NCI-H2196 (cell line): ENCODE measurements at regions not wholly inside any gene's neighbourhood (a gene's known extent, or its start where the extent isn't known, plus 50 kb on each side); places are given as distances from the start of the nearest gene placed in this dataset.
A peak's percentile ranks its signal among the peaks of the same experiment; 100 is the strongest.

Experiments used
- DNase-seq: peaks from one replicate; lab custom pipeline; 2025; ENCODE audit not compliant: unreplicated experiment; lab: John Stamatoyannopoulos, UW

DNA sequence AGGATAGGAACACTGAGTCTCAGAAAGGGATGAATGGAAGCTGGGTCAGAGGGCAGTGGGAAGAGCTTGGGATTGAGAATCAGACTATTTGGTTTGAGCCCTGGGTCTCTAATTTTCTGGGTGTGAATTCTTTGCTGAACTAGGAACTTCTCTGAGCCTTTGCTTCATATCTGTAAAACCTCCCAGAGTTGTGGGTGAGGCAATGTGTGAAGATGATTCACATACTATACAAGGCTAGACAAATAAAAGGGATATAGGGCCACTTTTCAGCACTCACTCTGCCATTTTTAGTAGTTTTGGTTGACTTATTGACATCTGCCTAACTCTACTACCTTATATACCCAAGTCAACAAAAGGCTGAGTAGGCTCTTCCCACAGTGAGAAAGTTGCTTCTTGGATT, 77.7 kb upstream of the JUN start:
- no peak for DNase-seq

DNA sequence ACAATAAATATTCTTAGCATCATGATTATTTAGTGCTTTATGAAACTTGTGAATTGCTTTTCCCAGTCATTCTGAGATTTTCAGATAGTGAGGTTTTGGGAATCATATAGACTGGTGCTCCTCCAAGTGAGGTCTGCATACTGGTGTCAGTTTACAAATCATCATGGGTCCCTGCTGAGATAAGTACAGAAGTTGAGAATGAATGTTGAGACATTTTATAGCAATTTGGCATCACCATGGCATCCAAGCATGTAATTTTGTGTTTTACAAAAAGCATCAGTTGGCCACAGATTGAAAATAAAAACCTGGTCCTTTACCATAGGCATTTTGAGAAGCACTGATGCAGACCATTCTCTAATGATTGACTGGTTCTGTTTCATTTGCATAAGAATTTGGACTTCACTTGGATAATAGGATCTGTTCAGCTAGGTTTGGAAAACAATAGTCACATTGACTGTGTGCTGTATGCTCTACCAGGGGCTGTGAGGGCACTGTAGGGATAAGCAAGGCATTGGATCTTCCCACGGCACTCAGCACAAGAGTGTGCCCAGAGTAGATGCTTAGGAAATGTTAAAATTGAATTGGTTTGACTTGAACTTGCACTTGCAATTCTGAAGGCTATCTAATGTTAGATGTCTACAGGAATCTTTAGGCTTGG, 79.0 kb upstream of the JUN start:
- no peak for DNase-seq

DNA sequence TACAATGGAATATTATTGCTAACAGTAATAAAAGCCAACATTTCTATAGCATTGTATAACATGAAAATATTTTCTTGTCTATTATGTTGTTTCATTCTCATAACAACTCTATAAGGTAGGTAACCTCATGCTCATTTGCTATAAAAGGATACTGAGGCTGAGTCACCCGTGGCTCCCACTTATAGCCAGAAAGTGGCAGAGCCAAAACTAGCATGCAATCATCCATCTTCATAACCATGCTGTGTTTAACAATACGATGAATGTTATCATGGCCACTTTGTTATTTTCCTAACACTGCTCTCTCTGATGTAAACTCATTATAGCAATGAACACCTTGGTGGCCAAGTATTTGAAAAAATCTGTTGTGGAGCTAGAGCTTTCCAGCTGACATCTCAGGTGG, 80.8 kb upstream of the JUN start:
- no peak for DNase-seq

DNA sequence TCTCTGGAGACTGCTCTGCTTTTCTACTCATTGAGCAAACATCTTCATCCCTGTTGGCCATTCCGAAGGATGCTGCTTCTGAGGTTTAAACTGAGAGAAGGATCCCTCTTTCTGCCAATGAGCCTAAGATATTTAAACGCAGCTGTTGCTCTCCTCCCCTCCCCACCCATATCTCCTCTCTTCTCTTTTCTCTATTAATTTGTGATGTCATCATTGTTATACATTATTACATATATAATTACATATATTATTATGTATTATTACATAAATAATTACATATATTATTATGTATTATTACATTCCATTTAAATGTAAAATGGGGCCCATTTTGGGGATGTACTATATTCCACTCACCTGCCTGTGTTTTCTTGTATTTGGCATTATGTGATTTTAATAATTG, 82.7 kb upstream of the JUN start:
- no peak for DNase-seq

DNA sequence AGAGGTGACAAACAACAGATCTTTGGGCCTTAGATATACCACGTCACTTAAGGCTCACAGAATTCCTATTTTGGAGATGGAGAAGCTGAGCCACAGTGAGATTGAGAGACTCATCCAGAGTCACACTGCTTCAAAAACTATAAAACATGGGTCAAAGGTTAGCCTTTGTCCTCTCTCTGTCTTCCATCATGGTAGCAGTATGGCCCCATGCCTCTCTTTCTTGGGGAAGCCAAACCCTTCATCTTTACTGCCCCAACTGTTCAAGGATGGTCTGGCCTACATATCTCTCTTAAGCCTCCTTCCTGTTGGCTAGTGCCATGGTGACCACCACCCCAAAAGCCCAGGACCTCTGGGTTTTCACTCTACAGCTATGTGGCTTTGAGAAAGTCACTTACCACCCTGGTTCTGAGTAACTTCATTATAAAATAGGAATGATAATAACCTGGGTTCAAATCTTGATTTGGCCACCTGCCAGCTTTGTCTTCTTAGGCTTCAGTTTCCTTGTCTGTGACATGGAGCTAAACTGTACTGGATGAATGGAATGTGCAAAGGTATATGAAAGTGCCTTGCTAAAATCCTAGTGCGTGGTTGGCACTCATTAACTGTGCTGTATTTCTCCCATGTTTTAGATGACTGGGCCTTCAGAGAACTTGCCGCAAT, 85.9 kb upstream of the JUN start:
- no peak for DNase-seq

DNA sequence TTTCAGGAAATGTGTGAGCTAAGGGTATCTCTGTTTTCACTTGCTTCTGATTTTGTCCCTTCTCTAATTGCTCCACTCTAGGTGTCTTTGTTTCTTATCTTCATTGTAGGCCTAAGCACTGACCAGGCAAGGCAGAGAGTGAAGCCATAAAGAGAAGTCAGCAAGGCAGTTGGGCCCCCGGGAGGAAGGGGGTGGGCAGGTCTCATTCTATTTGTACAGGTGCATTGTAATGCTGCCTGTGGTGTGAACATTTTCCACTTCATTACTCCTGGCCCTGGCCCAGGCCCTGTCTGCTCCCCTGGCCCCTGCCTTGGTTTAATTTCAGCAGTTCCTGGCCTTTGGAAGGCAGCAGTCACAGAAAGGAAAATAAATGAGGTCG, 86.4 kb upstream of the JUN start:
- peak; percentile 89 for DNase-seq

DNA sequence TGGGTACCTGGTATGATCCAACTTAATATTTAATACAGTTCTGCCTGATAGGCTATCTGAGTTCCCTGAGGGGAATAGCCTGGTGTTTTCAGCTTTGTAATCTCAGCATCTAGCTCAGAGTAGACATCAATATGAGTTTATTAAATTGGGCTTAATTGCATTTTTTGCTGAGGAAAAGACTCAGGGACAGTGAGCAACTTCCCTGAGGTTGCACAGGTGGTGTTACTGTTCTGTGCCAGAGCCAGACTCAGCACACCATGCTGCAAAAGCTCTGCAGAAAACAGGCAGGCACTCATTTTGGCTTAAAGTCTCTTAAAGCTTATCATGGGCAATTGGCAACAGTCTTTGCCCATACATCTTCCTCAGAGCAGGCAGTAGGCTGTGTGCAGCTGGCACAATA, 90.5 kb upstream of the JUN start:
- DNase-seq = no peak

DNA sequence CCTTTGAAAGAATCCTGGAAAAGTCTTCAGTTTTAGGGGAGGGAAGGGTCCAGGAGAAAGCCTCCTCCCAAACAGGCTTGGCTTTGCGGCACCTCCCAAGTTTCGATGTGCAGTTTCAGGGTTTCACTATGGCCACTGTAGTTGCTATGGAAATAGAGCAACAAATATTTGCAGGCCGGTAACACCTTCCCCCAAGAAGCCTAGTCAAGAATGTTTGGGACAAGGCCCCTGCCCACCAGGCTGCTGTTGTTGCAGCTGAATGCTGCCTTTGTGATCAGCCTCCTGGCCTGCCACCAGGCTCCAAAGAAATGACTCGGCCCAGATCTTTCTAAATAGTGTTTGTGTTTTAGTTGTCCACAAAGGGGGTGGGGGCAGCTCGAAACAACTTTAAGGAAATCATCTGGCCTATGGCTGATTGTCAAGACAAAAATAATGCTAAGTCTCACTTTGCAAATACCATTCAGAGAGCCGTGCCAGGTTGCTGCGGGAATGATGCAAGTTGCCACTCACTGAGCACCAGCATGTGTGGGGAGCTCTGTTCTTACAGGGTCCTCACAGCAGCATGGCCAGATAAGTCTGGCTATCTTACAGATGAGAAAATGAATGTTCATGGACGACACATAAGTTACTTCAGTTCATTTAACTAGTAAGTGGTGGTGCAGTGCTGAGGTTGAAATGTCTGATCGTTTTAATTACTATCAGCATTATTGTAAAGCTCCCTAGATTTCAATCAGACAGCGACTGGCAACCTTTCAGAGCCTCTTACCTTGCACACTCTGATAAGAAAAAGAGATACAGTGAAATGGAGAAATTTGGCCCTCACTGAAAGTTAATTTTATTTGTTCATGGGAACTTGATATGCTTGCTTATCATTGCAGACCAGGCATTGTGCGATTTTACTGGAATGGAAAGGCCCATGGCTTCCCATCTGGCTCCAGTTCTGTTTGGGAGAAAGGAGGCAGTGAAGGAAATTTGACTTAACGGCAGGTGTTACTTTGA, 91.2 kb upstream of the JUN start:
- peak; percentile 91 for DNase-seq

DNA sequence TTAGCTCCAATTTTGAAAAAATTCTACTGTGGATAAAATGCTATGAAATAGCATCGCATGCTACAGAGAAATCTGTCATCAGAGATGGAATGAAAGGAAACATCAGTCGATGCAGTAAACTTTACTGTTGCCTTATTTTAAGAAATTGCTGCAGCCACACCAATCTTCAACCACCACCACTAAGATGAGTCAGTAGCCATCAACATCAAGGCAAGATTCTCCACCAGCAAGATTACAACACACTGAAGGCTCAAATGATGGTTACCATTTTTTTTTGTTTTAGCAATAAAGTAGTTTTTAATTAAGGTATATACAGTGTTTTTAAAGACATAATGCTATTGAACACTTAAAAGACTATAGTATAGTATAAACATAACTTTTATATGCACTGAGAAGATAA, 95.6 kb upstream of the JUN start:
- DNase-seq = no peak

DNA sequence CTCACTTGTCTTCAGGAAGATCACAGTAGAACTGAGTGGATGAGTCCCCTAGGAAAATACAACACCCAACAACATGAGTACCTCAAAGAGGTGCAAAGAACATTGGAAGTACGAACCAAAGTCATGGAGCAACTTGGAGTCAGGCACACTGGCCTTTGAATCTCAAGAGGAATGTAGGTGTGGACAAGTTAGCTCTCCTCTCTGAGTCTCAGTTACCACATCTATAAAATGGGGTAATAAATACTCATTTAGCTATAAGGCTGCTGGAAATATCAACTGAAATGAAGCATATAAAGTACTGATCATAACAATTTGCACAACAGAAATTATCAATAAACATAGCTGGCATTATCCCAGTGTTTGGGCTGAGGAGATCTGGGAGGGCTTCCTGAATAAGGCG, 96.7 kb upstream of the JUN start:
- DNase-seq = no peak

DNA sequence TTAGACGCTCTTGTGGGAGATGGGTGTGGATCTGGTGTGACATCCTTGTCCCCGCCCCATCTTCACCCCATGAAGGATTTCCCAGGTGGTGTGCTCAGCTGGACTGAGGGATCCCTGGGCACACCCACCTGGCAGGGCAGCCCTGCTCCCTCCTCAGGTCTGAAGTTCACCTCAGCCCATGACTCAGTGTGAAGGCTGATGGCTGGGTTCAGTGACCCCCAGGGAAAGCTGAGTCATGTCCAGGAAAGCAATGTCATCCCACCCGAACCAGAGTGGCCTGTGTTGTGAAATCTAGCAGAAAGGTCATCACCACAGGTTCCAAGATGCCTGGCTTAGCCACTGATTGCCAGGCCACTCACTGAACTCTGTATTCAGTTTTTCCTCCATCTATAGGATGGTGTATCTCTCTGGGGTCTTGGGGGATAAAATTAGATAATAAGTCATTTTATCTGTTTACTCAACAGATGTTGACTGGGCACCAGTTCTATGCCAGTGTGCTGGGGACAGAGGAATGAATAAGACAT, 97.7 kb upstream of the JUN start:
- DNase-seq = no peak

DNA sequence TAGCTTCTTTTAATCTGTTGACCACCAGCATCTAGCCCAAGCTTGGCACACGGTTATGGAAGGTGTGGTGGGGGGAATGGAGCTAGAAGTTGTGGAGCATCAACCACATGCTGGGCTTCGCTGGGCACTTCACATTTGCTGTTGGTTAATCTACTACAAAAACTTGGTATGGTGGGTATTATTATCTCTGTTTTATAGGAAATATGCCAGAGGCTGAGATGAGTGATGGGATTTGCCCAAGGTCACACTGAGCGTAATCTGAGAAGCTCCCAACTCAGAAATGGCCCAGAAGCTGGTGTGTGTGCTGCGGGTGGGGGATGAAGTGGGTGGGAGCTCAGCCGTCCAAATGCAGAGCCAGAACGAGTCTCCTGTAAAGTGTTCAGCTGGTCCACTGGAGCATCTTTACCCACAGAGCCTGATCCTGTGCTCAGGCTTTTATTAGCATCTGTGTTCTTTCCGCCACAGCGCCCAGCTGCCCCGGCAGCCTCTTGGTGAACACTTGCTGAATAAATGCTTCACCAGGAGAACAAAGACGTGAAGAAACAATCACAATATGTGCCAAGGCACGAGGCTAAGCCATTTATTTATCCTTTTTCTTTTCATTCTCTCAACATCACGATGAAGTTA, 98.6 kb upstream of the JUN start:
- no peak for DNase-seq

DNA sequence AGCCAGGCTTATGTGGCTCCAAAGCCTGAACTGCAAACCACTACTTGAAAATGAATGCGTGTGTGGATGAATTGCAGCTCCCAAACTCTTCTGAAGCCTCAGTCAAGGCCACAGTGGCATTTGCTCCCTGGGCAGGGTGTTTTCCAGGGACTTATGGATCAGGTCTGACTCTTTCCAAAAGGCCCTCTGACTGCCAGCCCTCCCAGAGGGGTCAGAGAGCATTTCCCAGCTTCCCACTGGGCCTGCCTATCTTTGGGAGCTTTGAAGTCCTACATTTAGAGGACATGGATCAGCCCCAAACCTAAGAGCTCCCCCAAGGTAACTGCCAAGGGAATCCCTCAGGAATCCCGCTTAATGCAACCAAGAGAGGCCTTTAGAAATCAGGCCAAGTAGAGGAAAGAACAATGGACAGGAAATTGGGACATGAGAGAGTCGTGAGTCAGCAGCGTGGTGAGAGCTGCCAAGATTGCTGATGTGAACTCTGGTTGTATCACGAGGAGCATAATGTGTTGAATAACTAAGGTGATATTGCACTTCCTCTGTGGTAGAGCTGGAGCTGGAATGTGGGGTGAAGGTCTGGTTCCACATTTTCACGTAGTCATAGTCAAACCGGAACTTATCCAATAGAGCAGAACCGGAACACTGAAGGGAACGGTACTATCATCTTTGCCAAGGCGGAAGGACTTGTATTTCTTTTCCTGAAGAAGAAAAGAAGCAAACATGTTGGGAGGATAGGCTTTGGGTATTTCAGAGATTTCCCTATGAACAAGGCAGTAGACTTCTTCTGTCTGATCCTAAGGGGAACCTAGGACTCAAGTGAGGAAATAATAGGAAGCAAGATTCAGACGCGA, 99.4 kb upstream of the JUN start:
- DNase-seq = peak; percentile 82

DNA sequence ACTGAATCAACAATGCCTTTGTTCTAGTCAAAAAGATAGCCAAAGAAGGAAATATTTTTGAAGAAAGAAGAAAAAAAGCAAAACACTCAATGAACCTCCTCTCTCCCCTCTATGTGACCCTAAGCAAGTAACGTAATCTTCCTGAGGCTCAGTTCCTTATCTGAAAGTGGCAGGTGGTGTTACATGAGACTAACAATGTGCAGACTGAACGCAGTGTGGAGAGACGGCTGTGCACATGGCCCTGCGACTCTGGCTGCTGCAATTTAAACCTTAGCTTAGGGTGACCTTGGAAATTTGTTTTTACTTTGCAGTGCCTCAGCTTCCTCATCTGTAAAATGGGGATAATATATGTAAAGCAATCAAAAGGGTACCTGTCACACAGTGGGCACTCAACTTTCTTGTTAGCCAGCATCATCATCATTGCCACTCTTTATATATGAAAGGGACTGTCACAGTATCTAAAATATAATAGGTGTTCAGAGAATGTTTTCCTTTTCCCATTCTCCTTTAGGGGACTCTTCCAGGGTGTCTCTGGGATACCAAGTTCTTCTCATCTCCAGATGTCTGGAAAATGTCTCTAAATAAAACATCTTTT, 100.1 kb upstream of the JUN start:
- peak; percentile 62 for DNase-seq

DNA sequence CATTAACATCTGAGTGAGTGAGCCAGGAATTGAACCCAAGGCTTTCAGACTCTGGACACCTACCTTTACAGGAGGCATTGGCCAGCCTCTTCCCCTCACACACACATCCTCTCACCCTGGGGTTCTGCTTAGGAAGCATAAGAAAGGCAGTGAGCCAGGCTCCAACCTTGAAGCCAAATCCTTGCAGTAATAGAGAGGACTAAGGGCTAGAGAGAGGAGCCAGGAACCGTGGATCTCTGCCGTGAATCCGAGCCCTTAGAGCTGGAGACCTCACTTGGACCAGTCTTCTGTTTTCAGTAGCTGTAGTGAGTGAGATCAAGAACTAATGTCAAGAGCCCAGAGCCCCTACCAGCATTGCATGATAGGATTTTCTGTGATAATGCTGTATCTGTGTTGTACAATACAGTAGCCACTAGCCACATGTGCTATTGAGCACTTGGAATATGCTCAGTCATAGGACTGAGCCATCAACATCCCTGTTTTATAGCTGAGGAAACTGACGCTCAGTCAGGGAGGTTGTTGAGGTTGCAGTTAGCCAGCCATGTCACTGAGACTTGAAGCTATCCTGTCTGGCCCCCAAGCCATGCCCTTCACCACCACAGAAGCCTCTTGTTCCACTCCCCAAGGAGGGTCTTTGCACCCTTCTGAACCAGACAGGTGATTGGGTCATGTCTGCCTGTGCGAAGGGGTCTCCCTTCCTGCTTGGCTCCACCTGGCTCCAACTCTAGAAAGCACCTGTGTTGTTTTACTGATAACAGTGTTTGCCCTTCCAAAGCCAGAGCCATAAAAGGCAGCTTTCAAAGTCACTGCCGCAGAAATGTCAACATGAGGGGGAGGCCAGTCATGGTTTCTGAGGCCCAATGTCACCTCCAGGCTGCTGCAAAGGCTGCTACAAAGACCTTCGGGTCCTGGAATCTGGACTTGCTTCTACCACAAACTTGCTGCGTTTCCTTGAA, 101.1 kb upstream of the JUN start:
- DNase-seq = peak; percentile 88

DNA sequence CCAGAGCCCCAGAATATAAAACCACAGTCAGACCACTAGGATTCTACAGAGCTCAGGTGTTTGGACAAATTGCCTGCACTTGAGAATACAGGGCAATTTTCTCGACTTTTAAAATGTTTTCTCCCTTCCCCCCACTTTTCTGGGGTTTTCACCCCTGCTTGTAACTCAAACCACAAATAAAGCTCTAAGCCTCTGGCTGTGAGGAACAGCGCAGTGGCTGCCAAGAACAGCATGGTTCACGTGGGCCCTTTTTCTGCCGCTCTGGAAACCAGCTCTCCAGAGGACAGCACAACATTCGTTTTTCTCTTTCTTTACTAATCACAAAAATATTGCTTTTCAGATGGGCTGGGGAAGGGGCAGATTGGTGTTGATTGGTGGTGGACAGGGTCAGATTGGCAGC, 102.2 kb upstream of the JUN start:
- DNase-seq = no peak

DNA sequence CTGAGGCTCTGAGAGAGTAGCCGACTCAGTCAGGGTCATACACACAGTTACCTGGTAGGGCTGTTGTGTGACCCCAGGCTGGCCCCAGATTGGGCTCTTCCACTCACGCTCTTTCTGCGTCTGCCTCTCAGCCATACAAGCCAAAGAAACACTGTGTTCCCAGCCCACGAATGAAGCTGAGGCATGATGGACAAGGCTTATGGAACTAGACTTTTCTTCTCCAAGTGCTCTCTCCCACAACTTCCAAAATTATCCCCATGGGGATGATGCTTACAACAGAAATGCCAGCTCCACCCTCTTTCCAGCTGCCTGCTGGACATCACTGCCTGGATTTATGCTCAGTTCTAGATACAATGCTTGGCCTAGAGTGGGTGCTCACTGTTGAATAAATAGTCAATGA, 102.8 kb upstream of the JUN start:
- no peak for DNase-seq

DNA sequence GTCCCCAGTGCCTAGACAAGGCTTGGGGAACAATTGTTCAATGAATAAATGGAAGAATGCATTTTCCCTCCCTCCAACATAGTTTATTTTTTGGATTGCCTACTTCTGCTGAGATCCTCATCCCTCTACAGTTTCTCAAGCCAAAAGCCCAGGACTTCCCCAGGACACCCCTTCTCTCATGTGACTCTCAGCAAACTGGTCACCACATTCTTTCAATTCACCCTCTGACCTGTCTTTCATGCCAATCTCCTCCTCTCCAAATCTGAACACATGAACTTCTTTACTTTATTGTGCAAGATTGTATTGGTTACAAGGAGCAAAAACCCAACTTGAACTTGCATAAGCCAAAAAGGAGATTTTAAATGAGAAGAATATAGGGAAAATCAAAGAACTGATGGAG, 103.2 kb upstream of the JUN start:
- no peak for DNase-seq

DNA sequence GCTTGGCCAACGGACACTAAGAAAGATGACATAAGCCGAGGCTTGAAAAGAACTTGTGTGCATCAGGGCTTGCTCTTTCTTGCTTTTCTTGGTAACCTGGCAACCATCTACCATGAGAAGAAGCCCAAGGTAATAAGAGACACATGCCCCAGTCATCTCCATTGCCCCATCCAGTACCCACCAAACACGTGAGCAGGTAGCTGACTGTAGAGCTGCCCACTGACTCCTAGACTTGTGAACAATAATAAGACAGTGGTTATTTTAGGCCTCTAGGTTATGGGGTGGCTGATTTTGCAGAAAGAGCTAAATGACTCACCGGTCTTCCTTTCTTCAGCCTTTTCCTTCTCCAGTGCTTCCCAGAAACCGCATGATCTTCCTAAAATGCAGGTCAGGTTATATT, 105.0 kb upstream of the JUN start:
- no peak for DNase-seq
